ENCODE measurements at regions not wholly inside any gene's neighbourhood (a gene's known extent, or its start where the extent isn't known, plus 50 kb on each side); places are given as distances from the start of the nearest gene placed in this dataset.

DNA sequence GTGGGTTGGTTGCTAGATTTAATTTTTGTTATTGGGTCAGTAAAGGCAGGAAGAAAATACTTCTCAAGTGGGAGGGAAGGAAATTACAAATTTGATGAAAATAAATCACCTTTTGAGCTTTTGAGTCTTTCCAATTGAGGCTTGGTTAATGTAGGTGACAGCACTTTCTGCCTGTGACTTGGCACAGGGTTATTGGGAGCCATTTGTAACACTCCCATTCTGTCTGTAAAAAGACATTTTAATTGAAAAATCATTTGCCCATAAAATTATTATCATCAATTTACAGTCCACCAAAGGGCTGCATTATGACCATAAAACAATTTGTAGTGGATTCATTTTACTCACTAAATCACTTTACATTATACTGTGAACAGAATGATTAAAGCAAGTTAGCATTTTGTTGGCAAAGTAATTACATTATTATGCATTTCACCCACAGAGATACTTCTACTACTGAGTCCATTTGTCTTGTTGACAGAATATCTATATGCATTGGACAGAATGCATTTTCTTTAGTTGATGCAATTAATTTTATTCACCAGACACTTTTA lies 974.6 kb downstream of the UQCRFS1 start:
- TF ChIP-seq SPI1 (IDR thresholded peaks at IDR 0.05; ENCODE audit: low read depth, low read length) (no peak), POLR2AphosphoS5 (IDR thresholded peaks at IDR 0.05; ENCODE audit: low read depth, low read length) (no peak)

Data from GM12891 (cell line).